Inferior parietal cortex (tissue), 1 donor: ENCODE measurements at regions not wholly inside any gene's neighbourhood (a gene's known extent, or its start where the extent isn't known, plus 50 kb on each side); places are given as distances from the start of the nearest gene placed in this dataset.
"Not testable (repeated sequence)": the region's sequence is repeated elsewhere in the genome, so short reads cannot be mapped to it uniquely, and the experiment has no call there.

Experiments used
- DNase-seq: peaks from one replicate; pipeline ENCODE4 v3.0.0-alpha.2; 2016; ENCODE audit errors: extremely low spot score

DNA sequence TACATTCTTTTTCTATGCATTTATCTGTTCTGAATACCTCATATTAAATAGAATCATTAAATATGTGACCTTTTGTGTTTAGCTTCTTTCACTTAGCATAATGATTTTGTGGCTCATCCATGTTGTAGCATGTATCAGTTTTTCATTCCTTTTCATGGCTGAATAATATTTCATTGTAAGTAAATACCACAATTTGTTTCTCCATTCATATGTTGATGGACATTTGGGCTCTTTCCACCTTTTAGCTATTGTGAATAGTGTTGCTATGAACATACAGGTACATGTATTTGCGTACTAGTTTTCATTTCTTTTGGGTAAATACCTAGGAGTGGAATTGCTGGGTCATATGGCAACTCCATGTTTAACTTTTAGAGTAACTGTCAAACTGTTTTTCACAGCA, 85.1 kb downstream of the GNL3L start:
- DNase-seq, result no peak

- DNase-seq, result no peak
Observed at GRCh38 chrX:54633641-54634040, 103.6 kb downstream of the GNL3L start.

DNA sequence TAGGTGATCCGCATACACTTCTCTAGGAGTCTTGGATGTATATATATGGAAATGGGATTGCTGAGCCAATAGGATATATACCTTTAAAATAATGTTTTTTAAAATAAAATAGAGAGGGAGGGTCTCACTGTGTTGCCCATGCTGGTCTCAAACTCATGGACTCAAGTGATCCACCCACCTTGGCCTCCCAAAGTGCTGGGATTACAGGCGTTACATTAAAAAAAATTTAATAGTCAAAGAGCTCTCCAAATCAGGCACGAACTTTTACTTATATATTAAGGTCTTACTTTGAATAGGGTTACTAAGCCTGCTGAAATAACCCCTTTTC, 109.0 kb downstream of the GNL3L start:
- DNase-seq, result no peak

DNA sequence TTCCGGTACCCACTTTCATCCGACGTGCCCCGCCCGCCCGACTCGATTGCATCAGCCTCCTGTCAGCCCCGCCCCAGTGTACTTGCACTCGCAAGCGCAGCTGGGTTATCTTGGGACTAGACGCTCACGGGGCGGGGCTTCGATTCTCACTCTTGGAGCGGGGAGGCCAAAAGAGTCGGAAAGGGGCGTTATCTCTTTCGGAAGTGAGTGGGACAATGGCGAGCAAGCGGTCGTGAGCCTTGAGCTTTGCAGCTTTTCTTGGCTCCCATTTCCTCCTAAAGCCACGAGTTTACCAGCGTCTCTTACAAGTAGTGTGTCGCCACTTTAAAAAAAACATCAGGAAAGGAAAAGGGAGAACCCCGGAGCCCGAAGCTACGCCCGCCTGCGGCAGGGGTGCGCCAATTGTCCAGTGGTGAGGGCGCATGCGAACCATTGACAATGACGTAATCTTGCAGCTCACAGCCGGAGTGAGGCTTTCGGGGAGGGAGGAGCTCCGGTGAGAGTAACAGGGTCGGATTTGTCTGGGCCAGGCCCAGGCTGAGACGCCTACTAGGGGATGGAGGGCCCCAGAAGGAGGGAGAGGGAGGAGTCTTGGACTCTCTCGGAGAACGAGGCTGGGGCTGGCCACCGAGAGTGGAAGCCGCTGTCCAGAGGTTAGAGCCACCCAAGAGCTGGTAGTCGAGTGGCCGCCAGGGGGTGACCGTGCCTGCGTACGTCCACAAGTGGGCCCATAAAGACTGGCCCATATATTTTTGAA, 109.5 kb downstream of the GNL3L start:
- peak; percentile 88 for DNase-seq

GRCh38 chrX:54640103-54640690, 110.2 kb downstream of the GNL3L start:
- DNase-seq, result no peak

GRCh38 chrX:54640736-54641135, 110.7 kb downstream of the GNL3L start:
- peak; percentile 1 for DNase-seq

DNA sequence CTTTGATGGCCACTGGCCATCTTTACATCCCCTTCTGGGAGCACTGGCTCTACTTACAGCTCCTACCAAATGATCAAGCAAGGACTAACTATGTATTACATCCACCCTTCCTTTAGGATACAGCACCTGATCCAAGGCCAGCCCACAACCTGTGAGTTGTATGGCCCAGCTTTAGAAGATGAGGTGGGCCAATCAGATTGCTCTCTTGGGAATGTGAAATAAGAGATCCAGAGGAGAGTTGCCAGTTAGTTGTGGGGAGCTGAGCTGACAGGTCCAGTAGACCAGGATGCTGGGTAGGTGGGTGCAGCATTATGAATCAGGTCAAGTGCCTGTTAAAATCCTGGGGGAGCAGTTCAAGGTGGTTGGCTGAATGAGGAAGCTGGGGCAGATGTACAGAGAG, 111.5 kb downstream of the GNL3L start:
- no peak for DNase-seq

DNA sequence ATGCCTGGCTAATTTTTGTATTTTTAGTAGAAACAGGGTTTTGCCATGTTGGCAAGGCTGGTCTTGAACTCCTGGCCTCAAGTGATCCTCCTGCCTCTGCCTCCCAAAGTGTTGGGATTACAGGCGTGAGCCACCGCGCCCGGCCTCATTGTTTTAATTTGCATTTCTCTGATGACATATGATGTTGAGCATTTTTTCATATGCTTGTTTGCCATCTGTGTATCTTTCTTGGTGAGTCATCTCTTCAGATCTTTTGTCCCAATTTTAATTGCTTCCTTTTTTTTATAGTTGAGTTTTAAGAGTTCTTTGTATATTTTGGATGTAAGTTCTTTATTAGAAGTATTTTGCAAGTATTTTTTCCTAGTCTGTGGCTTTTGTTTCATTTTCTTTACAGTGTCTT, 117.6 kb downstream of the GNL3L start:
- DNase-seq, result not testable (repeated sequence)

DNA sequence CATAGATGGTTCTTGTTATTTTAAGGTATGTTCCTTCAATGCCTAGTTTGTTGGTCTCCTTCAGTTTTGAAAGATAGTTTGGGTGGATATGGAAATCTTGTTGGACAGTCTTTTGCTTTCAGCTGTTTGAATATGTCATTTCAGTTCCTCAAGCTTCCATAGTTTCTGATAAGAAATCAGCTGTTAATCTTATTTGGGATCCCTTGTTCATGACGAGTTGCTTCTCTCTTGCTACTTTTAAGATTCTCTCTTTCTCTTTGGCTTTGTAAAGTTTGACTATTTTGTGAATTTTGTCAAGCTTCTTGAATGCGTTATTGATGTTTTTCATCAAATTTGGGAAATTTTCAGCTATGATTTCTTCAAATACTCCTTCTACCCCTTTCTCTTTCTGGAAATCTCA, 129.5 kb downstream of the GNL3L start:
- DNase-seq, result no peak

- no peak for DNase-seq
Observed at GRCh38 chrX:54675762-54676161, 122.3 kb downstream of the ITIH6 start.

- DNase-seq, result no peak
Observed at GRCh38 chrX:54695231-54695630, 102.8 kb downstream of the ITIH6 start.

GRCh38 chrX:54695816-54696487, 102.1 kb downstream of the ITIH6 start:
- DNase-seq, result no peak
